T follicular helper cell (primary cell): ENCODE measurements at regions not wholly inside any gene's neighbourhood (a gene's known extent, or its start where the extent isn't known, plus 50 kb on each side); places are given as distances from the start of the nearest gene placed in this dataset.

Experiments used
- DNase-seq: peaks from one replicate; pipeline ENCODE4 v3.0.0-alpha.2; 2020; ENCODE audit warnings: low read depth

DNA sequence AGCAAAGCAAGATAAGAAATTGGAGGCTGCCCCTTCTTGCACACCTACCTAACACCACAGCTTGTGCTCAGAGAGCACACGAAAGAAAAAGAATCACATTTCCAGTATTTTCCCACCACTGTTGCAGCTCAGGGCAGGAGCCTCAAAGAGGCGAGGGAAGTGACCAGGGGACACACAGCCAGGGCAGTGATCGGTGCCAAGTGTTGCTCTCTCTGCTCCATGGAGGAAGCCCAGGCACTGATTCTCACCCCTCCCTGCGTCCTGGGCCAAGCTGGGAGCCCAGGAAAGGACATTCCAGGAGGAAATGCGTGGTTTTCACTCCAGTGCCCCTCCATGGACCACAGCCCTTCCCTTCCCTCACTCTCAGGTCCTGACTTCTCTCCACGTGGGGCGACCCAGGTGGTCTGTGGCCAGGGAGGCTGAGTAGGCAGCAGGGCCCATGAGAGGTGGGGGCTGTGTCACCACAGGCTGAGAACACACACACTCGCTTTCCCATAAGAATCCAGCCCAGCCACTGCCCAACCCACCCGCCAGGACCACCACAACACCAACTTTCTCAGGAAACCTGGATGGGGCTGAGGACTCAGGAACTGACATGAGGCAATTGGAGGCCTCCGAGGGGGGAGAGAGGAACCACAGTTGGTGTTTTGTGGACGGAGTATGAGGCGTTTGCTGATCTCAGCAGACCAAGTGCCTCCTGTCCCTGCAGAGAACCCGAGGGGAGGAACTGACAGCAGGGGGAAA, 81.7 kb upstream of the MAFB start:
- no peak for DNase-seq

DNA sequence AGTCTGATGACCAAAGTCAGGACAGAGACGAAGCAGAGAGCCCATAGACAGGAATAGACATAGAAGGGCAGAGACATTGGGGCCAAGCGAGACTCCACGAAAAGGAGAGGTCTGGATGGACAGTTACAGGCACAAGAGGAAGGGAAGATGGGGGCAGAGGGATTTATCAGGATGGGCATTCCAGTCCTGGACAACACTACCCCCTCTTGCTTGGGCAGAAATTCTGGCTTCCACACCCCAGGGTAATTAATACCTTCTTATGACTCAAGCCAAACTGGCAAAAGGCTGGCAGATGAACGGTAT, 82.2 kb upstream of the MAFB start:
- DNase-seq = no peak

DNA sequence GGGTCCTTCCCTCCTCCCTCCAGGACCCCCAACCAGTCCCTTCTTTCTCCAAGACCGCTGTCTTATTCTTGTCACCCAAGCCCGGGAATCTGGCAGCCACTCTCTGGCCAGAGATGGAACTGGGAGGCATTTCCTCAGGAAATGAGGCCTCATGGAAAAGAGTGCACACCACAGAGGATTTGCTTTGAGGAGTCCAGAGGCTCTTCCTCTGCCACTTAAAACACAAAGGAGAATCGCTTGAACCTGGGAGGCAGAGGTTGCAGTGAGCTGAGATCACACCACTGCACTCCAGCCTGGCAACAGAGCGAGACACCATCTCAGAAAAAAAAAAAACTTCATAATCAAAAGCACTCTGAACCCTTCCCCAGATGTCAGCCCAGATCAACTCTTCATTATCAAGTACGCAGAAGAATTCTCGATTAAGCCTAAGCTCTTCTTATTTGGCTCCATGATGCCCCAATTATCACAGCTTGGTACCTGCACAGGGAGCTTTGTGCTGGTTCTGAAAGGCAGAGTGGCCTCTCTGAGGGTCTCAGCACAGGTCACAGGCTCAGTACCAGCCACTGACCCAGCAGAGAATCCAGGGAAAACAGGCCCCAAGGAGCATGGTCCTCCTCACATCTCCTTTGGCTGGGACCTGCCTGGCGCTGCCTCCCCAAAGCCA, 82.9 kb upstream of the MAFB start:
- no peak for DNase-seq

DNA sequence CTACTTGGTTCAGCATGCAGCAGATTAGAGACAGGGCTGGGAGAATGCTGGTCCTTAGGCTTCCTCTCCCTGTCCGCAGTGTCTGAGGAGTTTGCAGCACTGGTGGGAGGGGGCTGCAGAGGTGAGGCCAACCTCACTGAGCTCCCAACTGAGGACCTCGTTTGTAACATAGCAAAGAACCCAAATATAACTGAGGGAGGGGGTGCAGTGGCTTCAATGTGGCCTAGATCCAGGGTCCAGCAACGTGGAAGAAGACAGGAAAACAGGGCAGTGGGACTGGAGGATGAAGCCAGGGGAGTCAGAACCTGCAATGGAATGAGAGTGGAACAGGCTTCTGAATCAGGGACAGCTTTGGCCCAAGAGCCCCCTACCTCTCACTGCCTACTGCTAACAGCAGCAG, 84.3 kb upstream of the MAFB start:
- no peak for DNase-seq

DNA sequence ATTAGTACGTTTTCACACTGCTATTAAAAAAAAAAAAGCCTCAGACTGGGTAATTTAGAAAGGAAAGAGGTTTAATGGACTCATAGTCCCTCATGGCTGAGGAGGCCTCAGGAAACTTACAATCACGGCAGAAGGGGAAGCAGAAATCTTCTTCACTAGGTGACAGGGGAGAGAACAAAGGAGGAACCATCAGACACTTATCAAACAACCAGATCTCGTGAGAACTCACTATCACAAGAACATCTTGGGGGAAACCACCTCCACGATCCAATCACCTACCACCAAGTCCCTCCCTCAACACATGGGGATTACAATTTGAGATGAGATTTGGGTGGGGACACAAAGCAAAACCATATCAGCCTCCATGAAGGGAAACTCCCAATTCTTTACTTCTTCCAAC, 85.2 kb upstream of the MAFB start:
- no peak for DNase-seq

DNA sequence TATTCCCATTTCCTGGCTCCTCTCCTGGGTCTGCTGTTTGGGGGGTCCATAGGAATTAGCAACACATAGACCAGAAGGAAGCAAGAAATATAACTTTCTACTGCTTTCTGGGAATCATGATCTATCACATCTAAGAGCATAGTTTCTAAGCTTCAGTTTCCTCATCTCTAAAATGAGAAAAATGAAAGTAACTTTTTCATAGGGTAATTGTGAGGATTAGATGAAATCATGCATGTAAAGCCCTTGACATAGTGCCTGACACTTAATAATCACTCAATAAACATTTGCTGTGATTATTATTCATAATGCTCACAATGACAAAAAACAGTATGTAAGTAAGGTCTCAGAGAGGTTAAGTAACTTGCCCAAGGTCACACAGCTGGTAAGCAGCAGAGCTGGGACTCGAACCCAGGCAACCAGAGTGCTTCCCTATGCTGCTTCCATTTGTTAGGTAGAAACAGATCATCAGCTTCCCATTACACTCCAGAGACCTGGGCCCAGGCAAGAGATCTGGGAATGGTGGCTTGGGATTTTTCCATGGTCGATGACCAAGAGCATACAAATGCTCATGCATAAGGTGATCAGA, 86.6 kb upstream of the MAFB start:
- no peak for DNase-seq

DNA sequence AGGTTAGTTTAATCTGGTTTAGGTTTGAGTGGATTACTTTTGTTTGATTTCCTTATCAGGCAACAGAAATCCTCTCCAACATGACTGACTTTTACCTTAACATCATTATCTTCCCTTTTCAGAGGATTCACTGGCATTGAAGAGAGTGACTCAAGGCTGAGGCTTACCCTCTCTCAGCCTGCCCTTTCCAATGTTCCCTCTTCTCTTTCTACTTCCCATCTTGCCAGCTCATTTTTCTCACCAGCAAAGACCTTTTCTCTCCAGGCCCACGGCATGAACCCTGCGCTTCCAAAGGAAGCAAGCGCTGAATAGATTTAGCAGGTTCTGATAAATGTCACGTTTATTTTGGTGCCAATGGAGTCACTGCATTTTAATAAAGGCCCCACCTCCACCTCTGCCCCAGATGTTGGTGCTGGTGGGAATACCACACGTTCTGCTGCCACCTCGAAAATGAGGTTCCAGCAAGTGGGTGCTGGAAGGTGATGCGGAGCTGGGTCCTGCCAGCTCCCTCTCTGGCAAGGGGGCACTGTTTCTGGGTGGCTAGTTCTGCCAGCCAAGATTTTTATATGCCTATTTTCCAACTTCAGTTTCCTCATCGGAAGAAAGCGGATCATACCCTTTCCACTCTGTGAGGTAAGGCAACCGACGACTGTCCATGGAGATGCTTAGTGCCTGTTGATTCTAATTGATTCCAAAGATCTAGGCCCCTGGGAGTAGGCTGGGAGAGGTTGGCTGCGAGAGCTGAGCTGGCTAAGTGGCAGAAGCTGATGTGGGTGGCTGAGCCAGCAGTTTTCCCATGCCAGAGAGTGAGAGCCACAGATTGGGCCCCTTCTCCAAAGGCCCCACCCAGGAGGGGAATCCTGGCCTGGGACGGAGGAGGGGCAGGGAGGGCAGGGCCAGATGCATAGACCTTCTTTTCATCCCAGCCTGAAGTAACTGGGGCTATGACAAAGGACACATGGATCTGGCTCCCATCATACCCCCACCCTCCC, 87.7 kb upstream of the MAFB start:
- no peak for DNase-seq

DNA sequence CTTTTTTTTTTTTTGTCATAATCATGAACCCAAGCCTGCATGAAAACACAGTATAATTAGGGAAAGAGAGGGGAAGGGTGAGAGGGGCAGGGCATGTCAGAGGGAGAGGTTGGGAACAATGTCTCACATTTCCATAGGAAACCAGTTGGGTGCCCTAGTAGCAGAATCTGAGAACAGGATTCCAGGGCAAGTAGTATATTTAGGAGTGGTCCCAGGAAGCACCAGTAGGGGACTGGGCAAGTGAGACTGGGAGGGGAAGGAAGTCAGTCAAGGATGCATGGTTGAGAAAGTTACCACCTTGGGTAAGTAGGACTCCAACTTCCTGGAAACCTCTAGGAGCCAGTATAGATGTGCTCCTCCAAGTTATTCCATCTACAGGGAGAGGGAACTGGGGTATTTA, 88.6 kb upstream of the MAFB start:
- DNase-seq = no peak

DNA sequence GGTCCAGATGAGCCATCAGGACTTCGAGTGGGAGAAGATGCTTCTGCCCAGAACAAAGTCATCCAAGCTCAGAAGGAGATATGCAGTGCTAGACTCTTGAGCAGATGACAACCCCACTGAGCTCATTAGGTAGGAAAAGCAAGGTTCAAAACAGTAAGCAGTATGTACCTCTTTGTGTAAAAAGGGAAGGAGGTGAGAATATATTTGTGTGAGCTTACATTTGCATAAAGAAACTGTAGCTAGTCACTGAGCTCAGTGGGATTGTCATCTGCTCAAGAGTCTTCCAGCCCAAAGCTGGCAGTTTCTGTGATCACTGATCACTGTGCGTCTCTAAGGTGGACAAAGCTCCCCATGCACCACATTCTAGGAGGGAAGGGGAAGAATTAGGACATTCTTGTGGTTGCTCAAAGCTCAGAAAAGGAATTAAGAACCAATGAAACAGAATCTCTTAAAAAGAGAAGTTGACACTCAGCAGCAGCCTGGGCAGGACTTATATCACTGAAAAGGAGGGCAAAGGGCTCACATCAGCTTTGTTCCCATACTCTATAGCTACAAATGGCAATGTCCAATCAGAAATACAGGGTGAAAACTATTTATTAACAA, 90.0 kb upstream of the MAFB start:
- no peak for DNase-seq

DNA sequence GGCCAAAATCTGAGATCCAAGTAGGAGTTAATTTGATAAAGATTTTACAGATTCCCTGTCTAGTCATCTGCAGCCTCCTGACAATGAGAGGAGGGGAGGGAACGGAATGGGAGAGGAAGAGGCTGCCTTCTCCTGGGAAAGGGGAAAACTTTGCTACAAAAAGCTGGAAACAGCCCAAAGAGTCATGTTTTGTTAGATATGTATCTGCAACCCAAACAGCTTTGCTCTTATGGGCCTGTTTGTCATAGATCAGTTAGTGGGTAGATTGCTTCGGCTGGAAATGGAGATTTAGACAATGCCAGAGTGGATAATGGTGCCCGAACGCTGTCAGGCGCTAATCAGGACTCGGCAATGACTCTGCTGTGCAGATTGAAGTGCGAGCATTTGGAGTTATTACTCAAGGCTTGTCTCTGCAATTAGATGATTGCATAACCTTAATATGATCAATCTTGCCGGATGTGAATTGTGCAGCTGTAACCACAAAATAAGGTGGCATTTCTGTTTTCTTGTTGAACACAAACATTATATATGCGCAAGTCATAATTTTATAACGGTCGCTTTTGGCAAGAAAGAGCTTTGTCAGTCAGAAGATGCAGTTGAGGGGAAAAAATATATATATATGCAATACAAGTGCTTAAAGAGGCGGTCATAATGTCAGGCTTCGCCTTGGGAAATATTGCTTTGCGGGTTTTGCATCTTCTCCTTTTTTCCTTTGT, 92.4 kb upstream of the MAFB start:
- DNase-seq = no peak

DNA sequence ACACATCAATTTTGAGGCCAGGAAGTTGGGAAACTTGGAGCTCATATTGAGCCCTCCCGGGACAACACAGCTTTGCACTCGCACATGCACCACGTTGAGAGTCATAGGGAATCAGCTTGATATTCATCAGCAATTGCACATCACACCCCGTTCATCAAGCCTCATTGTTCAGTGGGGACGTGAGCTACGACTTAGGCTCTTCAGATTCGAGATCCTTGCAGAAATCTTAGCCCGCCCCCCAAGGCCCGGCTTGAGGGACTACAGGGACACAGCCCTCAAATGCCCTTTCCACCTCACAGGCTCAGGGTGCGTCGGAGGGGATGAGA, 93.0 kb upstream of the MAFB start:
- DNase-seq = no peak

DNA sequence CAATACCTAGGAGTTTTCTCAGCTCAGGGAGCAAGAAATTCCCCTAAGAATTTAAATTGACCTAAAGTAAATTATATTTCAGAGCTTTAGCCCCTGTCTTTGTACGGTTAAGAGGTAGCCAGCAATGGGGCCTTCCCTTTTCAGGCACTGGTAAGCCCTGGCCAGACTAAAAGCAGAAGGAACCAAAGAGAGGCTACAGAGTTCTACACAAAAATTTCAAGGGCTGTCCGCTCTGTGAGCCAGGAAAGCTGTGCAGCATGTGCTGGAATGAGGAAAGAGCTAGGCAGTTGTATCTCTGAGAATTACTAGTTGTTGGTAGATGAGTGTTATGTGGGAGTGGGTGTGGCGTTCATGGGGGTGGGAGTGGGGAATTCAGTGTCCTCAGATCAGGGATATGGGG, 96.3 kb upstream of the MAFB start:
- DNase-seq = no peak

DNA sequence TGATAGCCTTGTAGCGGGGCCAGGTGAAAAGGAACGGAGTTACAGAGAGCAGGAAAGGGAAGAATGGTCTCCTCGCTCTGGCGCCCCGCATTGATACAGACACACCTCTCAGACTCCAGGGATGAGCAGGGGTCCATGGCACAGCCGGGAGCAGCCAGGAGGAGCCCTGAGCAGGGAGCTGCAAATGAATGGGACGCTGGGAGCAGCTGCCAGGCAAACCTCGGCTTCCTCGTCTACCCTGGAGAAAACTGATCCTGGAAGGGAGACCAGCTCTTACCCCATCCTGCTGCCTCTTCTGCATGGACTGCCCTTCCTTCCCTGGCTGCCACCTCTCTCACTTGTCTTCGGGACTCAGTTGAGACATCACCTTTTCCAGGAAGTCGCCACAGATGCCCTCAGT, 97.3 kb upstream of the MAFB start:
- DNase-seq = no peak

DNA sequence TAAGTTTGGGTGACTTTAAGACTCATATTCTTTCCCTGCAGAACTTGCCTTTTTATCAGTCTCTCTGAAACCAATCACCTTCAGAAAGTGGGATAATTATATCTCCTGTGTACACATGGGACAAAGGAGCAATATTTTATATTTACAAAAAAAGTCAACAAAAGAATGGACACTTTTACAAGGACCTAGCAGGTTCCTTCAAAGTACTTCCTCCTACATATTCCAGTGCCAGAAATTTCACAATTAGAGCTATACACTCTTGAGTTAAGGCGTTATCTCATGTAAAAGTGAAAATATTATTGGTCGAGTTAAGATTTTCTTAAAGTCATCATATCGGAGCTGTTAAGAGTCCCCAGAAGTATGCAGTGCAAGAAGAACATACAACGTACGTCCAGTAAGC, 98.9 kb upstream of the MAFB start:
- DNase-seq = no peak

DNA sequence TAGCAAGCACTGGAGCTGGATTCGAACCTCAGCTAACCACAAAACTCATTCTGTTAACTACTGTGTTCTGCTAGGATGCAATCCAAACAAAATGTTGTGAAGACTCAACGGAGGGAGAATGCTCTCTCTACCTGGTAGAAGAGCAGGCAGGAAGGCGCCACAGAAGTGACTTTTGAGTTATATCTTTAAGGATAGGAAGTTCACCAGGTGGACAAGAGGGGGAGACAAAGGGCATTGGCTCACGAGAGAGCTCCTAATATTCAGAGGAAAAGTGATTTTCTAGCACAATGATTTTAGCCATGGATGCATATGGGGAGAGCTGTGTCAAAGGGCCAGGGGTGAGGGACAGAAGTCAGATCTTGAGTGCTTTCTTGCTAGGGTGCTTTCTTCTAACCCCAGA, 108.4 kb upstream of the MAFB start:
- no peak for DNase-seq

DNA sequence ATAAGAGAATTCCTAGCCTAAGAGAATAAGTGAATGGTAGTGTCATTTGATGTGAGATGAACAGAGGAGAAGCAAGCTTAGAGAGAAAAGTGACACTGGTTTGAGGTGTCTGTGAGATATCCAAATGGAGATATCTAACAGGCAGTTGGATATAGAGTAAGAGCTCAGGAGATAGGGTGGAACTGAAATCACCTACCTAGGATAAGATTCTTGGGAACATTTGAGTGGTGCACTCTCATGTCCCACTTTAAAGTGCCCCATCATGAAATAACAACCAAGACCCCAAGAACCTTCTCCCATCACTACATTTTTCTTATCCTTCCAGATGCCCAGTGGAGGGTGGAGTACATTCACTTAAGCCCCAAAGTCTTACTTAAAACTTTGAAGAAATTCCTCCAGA, 109.0 kb upstream of the MAFB start:
- DNase-seq = no peak

DNA sequence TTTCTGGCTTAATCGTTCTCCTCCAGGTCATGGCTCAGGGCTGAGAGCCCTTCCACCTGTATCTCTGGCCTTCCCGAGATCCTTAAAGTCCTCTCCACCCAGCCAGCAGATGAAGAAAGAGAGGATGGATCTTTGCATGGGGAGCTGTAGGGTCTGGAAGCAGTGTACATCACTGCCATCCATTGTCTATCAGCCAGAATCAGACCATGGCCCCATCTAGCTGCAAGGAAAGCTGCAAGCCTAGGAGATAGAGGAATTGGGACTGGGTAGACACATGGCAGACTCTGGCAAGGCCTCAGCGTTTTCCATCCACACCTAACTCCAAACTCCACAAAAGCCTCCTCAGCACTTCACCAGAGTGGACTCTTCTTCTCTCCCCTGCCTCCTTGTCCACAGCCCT, 113.8 kb upstream of the MAFB start:
- no peak for DNase-seq

DNA sequence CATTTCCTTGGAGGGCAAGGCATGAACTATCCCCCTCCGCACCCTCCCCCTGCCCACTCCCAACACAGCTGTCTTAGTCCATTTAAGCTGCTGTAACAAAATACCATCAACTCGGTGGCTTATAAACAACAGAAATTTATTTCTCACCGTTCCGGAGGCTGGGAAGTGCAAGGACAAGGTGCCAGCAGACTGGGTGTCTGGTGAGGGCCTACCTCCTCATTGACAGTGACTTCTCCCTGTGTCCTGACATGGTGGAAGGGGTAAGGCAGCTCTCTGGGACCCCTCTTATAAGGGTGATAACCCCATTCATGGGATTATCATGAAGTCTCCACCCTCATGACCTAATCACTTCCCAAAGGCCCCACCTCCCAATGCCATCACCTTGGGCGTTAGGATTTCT, 114.3 kb upstream of the MAFB start:
- no peak for DNase-seq

DNA sequence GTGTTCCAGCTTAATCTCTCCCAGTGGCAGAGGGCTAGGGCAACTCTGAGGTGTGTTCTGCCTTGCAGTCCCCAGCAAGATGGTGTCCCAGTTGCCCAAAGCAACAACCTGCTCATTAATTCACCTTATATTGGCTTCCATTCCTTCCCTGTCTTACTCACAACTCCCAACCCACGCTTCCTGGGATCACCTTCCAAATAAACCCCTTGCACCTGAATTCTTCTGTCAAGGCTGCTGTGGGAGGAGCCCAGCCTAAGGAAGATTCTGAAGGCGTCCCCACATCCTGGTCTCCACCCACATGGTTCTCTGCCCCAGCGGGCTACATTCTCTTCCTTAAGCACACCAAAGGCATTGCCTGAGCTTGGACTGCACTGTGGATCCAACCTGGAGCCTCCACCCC, 116.6 kb upstream of the MAFB start:
- no peak for DNase-seq

DNA sequence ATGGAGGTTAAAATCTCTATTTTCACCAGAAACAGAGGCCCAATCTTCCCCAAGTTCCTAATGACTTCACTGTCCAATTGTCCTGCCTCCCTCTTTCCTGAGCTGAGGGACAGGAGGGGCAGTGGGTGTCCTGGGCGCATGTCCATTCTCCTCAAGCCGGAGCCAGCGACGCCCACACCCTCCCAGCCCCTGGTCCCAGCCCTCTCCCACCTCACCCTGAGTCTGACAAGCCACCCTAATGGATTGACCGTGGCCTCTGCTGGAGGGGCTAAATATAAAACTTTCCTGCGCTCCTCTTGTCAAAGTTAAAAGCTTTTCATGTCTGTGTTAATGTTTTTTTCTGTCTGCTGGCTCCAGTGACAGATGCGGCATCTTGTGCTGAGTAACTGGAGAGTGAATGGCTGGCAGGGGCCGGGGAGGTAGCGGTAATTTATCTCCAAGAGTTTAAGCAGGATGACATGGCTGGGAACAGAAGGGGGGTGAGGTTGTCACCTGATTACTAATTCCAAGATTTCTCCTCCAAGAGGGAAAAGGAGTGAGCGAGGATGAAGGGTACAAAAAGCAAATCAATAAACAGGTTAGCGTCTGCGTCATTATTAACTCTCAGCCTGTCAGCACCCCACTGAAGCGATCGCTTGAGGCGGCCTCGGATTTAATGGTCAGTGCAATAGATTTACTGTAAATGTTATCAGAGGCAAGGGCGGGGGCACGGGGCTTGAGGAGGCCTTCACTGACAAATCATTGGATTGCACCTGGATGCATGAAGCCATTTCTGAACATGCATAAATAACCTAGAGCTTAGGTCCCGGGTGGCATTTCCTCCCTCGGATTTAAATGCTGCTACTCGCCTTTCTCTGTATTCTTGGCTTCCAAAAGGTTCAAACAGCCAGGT, 118.1 kb upstream of the MAFB start:
- DNase-seq = no peak

DNA sequence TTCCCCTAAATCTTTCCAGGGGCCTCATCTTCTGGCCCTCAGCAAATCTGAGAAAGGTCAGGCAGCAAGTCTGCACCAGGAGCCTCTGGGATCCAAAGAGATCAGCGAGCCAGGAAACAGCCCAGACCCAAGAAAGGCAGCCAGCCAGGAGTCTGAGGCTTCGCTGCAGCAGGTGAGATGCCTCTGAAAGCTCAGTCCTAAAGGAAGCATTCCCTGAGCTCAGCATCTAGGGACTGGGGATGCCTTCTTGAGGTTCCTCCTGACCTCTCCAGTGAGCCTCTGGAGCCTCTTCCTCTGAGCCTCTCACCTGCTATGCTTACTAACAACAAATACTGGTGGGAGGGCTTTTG, 118.8 kb upstream of the MAFB start:
- DNase-seq = no peak
